ENCODE measurements at regions not wholly inside any gene's neighbourhood (a gene's known extent, or its start where the extent isn't known, plus 50 kb on each side); places are given as distances from the start of the nearest gene placed in this dataset.
A peak's percentile ranks its signal among the peaks of the same experiment; 100 is the strongest.

GRCh38 chr7:131197920-131198615, 129.6 kb upstream of the MKLN1 start:
- no peak for DNase-seq

GRCh38 chr7:131202451-131202850, 125.2 kb upstream of the MKLN1 start:
- DNase-seq, result no peak

GRCh38 chr7:131203291-131203976, 124.2 kb upstream of the MKLN1 start:
- no peak for DNase-seq

- no peak for DNase-seq
Observed at GRCh38 chr7:131208777-131209176, 118.9 kb upstream of the MKLN1 start.

- DNase-seq, result no peak
Observed at GRCh38 chr7:131210618-131211017, 117.1 kb upstream of the MKLN1 start.

- no peak for DNase-seq
Observed at GRCh38 chr7:131211500-131211899, 116.2 kb upstream of the MKLN1 start.

- DNase-seq, result peak; percentile 19
Observed at GRCh38 chr7:131212114-131212513, 115.6 kb upstream of the MKLN1 start.

GRCh38 chr7:131218727-131219128, 108.9 kb upstream of the MKLN1 start:
- no peak for DNase-seq

- no peak for DNase-seq
Observed at GRCh38 chr7:131219312-131220041, 108.2 kb upstream of the MKLN1 start.

- no peak for DNase-seq
Observed at GRCh38 chr7:131221061-131221460, 106.6 kb upstream of the MKLN1 start.

- DNase-seq, result no peak
Observed at GRCh38 chr7:131222171-131222570, 105.5 kb upstream of the MKLN1 start.

GRCh38 chr7:131223151-131223550, 104.5 kb upstream of the MKLN1 start:
- no peak for DNase-seq

GRCh38 chr7:131224996-131225395, 102.7 kb upstream of the MKLN1 start:
- DNase-seq, result no peak

GRCh38 chr7:131225619-131226513, 101.8 kb upstream of the MKLN1 start:
- DNase-seq, result peak; percentile 73

GRCh38 chr7:131226514-131226865, 101.2 kb upstream of the MKLN1 start:
- DNase-seq, result no peak

GRCh38 chr7:131231381-131232220, 96.1 kb upstream of the MKLN1 start:
- DNase-seq, result peak; percentile 27

GRCh38 chr7:131232768-131233167, 94.9 kb upstream of the MKLN1 start:
- no peak for DNase-seq

- DNase-seq, result no peak
Observed at GRCh38 chr7:131233193-131233592, 94.5 kb upstream of the MKLN1 start.

GRCh38 chr7:131234719-131235488, 92.8 kb upstream of the MKLN1 start:
- no peak for DNase-seq

- peak; percentile 99 for DNase-seq
Observed at GRCh38 chr7:131235489-131236317, 92.0 kb upstream of the MKLN1 start.
